Activated CD8-positive, alpha-beta T cell treated with anti-CD3 and anti-CD28 coated beads for 36 hours (primary cell): ENCODE measurements at regions not wholly inside any gene's neighbourhood (a gene's known extent, or its start where the extent isn't known, plus 50 kb on each side); places are given as distances from the start of the nearest gene placed in this dataset.
"Not testable (repeated sequence)": the region's sequence is repeated elsewhere in the genome, so short reads cannot be mapped to it uniquely, and the experiment has no call there.

Source experiments
- ATAC-seq: fragments of 200-7000 bp; cut with Tn5 transposase; one replicate; pipeline ENCODE4 v1.10.0; 2021; ENCODE audit warnings: mild to moderate bottlenecking, moderate library complexity
- CTCF ChIA-PET: fragments of 350-600 bp; sonication (Branson Sonifier 250); formaldehyde crosslinking; loops from one replicate; lab custom pipeline; 2021; ENCODE audit warnings: antibody characterized with exemption; lab: Charles Lee
- POLR2A ChIA-PET: fragments of 350-600 bp; sonication (Branson Sonifier 250); formaldehyde crosslinking; loops from one replicate; lab custom pipeline; 2021; ENCODE audit warnings: antibody characterized with exemption; lab: Charles Lee
- DNase-seq: peaks from one replicate; pipeline ENCODE4 v3.0.0-alpha.2; 2020
- H3K27ac Mint-ChIP-seq: one replicate; pipeline ENCODE4 v1.8.0; 2021; ENCODE audit warnings: mild to moderate bottlenecking, mixed read lengths
- H3K27me3 Mint-ChIP-seq: one replicate; pipeline ENCODE4 v1.8.0; 2021; ENCODE audit warnings: mixed read lengths
- H3K36me3 Mint-ChIP-seq: one replicate; pipeline ENCODE4 v1.8.0; 2021; ENCODE audit warnings: low read depth, mixed read lengths
- H3K4me1 Mint-ChIP-seq: one replicate; pipeline ENCODE4 v1.8.0; 2021; ENCODE audit warnings: low read depth, mixed read lengths
- H3K4me3 Mint-ChIP-seq: one replicate; pipeline ENCODE4 v1.8.0; 2021; ENCODE audit warnings: mild to moderate bottlenecking, moderate library complexity, mixed read lengths
- H3K9me3 Mint-ChIP-seq: one replicate; pipeline ENCODE4 v1.8.0; 2021; ENCODE audit warnings: mixed read lengths
- intact Hi-C: fragments of 100-400 bp; cut with micrococcal nuclease; formaldehyde crosslinking; loops from one replicate; pipeline ENCODE4 v1.10.0; 2022
- TF ChIP-seq, protein P1 (sequence below): fragments of 200-600 bp; IDR thresholded peaks from one replicate; pipeline ENCODE4 v1.8.0; 2022; ENCODE audit warnings: antibody characterized with exemption, mild to moderate bottlenecking

- no peak overlapping the region for H3K4me3 Mint-ChIP-seq
- no peaks in the 10 kb centered on the region for H3K9me3 Mint-ChIP-seq
- H3K36me3 Mint-ChIP-seq, result no peaks in the 10 kb centered on the region
- intact Hi-C loops, result no loop called here
- no peaks in the 10 kb centered on the region for H3K4me1 Mint-ChIP-seq
- CTCF ChIA-PET, result no interaction called here
- no peak overlapping the region for H3K27ac Mint-ChIP-seq
- no peaks in the 10 kb centered on the region for H3K27me3 Mint-ChIP-seq
- ATAC-seq, result no peak
- POLR2A ChIA-PET, result no interaction called here
- no peak for DNase-seq
- TF ChIP-seq, protein P1, sequence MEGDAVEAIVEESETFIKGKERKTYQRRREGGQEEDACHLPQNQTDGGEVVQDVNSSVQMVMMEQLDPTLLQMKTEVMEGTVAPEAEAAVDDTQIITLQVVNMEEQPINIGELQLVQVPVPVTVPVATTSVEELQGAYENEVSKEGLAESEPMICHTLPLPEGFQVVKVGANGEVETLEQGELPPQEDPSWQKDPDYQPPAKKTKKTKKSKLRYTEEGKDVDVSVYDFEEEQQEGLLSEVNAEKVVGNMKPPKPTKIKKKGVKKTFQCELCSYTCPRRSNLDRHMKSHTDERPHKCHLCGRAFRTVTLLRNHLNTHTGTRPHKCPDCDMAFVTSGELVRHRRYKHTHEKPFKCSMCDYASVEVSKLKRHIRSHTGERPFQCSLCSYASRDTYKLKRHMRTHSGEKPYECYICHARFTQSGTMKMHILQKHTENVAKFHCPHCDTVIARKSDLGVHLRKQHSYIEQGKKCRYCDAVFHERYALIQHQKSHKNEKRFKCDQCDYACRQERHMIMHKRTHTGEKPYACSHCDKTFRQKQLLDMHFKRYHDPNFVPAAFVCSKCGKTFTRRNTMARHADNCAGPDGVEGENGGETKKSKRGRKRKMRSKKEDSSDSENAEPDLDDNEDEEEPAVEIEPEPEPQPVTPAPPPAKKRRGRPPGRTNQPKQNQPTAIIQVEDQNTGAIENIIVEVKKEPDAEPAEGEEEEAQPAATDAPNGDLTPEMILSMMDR, result no peak
Observed at GRCh38 chr5:135735831-135736230, 98.6 kb upstream of the SLC25A48 start.

- CTCF ChIA-PET, H3K36me3 Mint-ChIP-seq, ATAC-seq, DNase-seq, H3K27ac Mint-ChIP-seq, H3K4me3 Mint-ChIP-seq, POLR2A ChIA-PET, H3K27me3 Mint-ChIP-seq, intact Hi-C loops, H3K9me3 Mint-ChIP-seq, H3K4me1 Mint-ChIP-seq: not testable (repeated sequence)
Observed at GRCh38 chr5:135734956-135735355, 99.5 kb upstream of the SLC25A48 start.

DNA sequence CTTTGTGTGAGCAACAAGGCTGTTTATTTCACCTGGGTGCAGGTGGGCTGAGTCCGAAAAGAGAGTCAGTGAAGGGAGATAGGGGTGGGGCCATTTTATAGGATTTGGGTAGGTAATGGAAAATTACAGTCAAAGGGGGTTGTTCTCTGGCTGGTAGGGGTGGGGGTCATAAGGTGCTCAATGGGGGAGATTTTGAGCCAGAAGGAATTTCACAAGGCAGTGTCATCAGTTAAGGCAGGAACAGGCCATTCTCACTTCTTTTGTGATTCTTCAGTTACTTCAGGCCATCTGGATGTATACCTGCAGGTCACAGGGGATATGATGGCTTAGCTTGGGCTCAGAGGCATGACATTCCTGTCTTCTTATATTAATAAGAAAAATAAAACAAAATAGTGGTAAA, 103.4 kb upstream of the SLC25A48 start:
- H3K27ac Mint-ChIP-seq, POLR2A ChIA-PET, H3K27me3 Mint-ChIP-seq, H3K4me3 Mint-ChIP-seq, H3K36me3 Mint-ChIP-seq, H3K4me1 Mint-ChIP-seq, H3K9me3 Mint-ChIP-seq, DNase-seq, CTCF ChIA-PET, intact Hi-C loops, ATAC-seq: not testable (repeated sequence)

- CTCF ChIA-PET, DNase-seq, intact Hi-C loops, H3K9me3 Mint-ChIP-seq, H3K4me1 Mint-ChIP-seq, POLR2A ChIA-PET, H3K4me3 Mint-ChIP-seq, ATAC-seq, H3K36me3 Mint-ChIP-seq, H3K27ac Mint-ChIP-seq, H3K27me3 Mint-ChIP-seq: not testable (repeated sequence)
Observed at GRCh38 chr5:135730161-135730560, 104.3 kb upstream of the SLC25A48 start.

- DNase-seq, result no peak
Observed at GRCh38 chr5:135729321-135729786, 105.1 kb upstream of the SLC25A48 start.

GRCh38 chr5:135724617-135725016, 109.8 kb upstream of the SLC25A48 start:
- no peak overlapping the region for H3K27ac Mint-ChIP-seq
- DNase-seq (no peak), ATAC-seq (no peak)
- ChIA-PET CTCF (interaction anchor here (1.4 kb wide), 1 partner anchor 104 kb away, joined by 3 read pairs; no protein-coding TSS in a partner anchor), POLR2A (no interaction called here)
- no peaks in the 10 kb centered on the region for H3K9me3 Mint-ChIP-seq
- intact Hi-C loops, result no loop called here
- H3K27me3 Mint-ChIP-seq, result peaks cover 3% of the 10 kb centered on the region
- TF ChIP-seq, protein P1, result no peak
- H3K4me3 Mint-ChIP-seq, result no peak overlapping the region
- no peaks in the 10 kb centered on the region for H3K36me3 Mint-ChIP-seq
- no peaks in the 10 kb centered on the region for H3K4me1 Mint-ChIP-seq

More at GRCh38 chr5:135729321-135729786, 105.1 kb upstream of the SLC25A48 start:
- Mint-ChIP-seq H3K9me3 (no peaks in the 10 kb centered on the region), H3K36me3 (no peaks in the 10 kb centered on the region), H3K4me3 (no peak overlapping the region), H3K27me3 (peaks cover 3% of the 10 kb centered on the region), H3K27ac (no peak overlapping the region), H3K4me1 (no peaks in the 10 kb centered on the region)
- ChIA-PET POLR2A (no interaction called here), CTCF (interaction anchor here (1.3 kb wide), 1 partner anchor 169 kb away, joined by 6 read pairs; no protein-coding TSS in a partner anchor)
- TF ChIP-seq, protein P1, result no peak
- intact Hi-C loops, result no loop called here
- ATAC-seq, result no peak
